ENCODE measurements at regions not wholly inside any gene's neighbourhood (a gene's known extent, or its start where the extent isn't known, plus 50 kb on each side); places are given as distances from the start of the nearest gene placed in this dataset.
"Not testable (repeated sequence)": the region's sequence is repeated elsewhere in the genome, so short reads cannot be mapped to it uniquely, and the experiment has no call there.

- not testable (repeated sequence) for TF ChIP-seq POLR2AphosphoS5, POLR2A, CTCF (IDR thresholded peaks at IDR 0.05)
Measured at GRCh38 chr21:8197377-8198027, 2323.9 kb upstream of the TPTE start.

All from suprapubic skin (tissue), 4 donors.